HTR-8/SVneo (cell line): ENCODE measurements at regions not wholly inside any gene's neighbourhood (a gene's known extent, or its start where the extent isn't known, plus 50 kb on each side); places are given as distances from the start of the nearest gene placed in this dataset.
A peak's percentile ranks its signal among the peaks of the same experiment; 100 is the strongest.

ENCODE experiments used
- DNase-seq: peaks from one replicate; pipeline ENCODE4 v3.0.0; 2011; ENCODE audit warnings: low spot score, mixed read lengths; ENCODE audit not compliant: insufficient read length
- FAIRE-seq: peaks from 2 replicates; lab custom pipeline; 2011; peaks lifted over from hg19 to GRCh38; lab: Jason Lieb, UNC

- DNase-seq (no peak), FAIRE-seq (no peak)
Observed at GRCh38 chr18:46315161-46315560, 211.0 kb downstream of the HAUS1 start.

GRCh38 chr18:46318356-46318755 is 214.2 kb downstream of the HAUS1 start:
- DNase-seq (no peak), FAIRE-seq (no peak)

- FAIRE-seq (no peak), DNase-seq (no peak)
Observed at GRCh38 chr18:46319783-46320182, 215.6 kb downstream of the HAUS1 start.

- no peak for DNase-seq
- FAIRE-seq, result no peak
Observed at GRCh38 chr18:46320297-46320696, 216.1 kb downstream of the HAUS1 start.

- no peak for DNase-seq
Observed at GRCh38 chr18:46320928-46321711, 216.9 kb downstream of the HAUS1 start.

GRCh38 chr18:46321955-46322354 is 217.8 kb downstream of the HAUS1 start:
- DNase-seq (no peak), FAIRE-seq (no peak)

More at GRCh38 chr18:46320928-46321711, 216.9 kb downstream of the HAUS1 start:
- no peak for FAIRE-seq

GRCh38 chr18:46322411-46322891 is 218.3 kb downstream of the HAUS1 start:
- FAIRE-seq (no peak), DNase-seq (no peak)

- no peak for FAIRE-seq
- no peak for DNase-seq
Observed at GRCh38 chr18:46322941-46323340, 218.8 kb downstream of the HAUS1 start.

- DNase-seq (peak; percentile 47), FAIRE-seq (no peak)
Observed at GRCh38 chr18:46324087-46324955, 220.1 kb downstream of the HAUS1 start.

- DNase-seq (no peak), FAIRE-seq (no peak)
Observed at GRCh38 chr18:46325895-46326294, 221.7 kb downstream of the HAUS1 start.

GRCh38 chr18:46329736-46330246 is 225.6 kb downstream of the HAUS1 start:
- FAIRE-seq (no peak), DNase-seq (no peak)

- FAIRE-seq (no peak), DNase-seq (no peak)
Observed at GRCh38 chr18:46331316-46331715, 227.1 kb downstream of the HAUS1 start.

- no peak for DNase-seq
- no peak for FAIRE-seq
Observed at GRCh38 chr18:46332286-46332801, 228.2 kb downstream of the HAUS1 start.

GRCh38 chr18:46332921-46333341 is 228.7 kb downstream of the HAUS1 start:
- FAIRE-seq (no peak), DNase-seq (no peak)

GRCh38 chr18:46333431-46334135 is 229.4 kb downstream of the HAUS1 start:
- FAIRE-seq, result no peak
- peak; percentile 37 for DNase-seq

- DNase-seq, result no peak
- FAIRE-seq, result no peak
Observed at GRCh38 chr18:46334868-46335281, 230.7 kb downstream of the HAUS1 start.

GRCh38 chr18:46335534-46336101 is 231.4 kb downstream of the HAUS1 start:
- no peak for DNase-seq
- no peak for FAIRE-seq

GRCh38 chr18:46336278-46337111 is 232.3 kb downstream of the HAUS1 start:
- FAIRE-seq (no peak), DNase-seq (no peak)

- DNase-seq, result no peak
- no peak for FAIRE-seq
Observed at GRCh38 chr18:46337271-46337670, 233.1 kb downstream of the HAUS1 start.
